Stimulated activated CD4-positive, alpha-beta T cell treated with anti-CD3 and anti-CD28 coated beads, TNF-alpha, amount 100 ng/mL, for 1 hour (primary cell): ENCODE measurements at regions not wholly inside any gene's neighbourhood (a gene's known extent, or its start where the extent isn't known, plus 50 kb on each side); places are given as distances from the start of the nearest gene placed in this dataset.

Experiments
- DNase-seq, 3 donors: peaks; one replicate each; pipeline ENCODE4 v3.0.0-alpha.2; 2020; ENCODE audit warnings: low read depth in 3 of 3, low spot score in 1 of 3

DNA sequence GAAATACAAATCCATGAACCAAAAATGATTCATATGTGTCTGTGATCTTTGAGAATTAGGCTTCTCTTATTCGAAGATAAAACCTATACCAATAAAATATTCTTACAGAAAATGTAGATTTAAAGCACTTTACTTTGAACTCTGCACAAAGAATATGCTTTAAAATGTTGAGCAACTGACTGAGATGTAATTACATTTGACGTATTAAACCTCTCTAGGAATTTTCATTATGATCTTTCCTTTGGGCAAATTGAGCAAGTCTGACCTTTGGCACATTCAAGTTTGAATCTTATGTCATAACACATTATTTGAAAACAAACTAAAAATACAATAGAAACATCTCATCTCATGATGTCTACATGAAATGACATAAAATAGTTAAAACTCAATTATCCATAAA is 69.2 kb upstream of the AHR start:
- DNase-seq, result no peak

DNA sequence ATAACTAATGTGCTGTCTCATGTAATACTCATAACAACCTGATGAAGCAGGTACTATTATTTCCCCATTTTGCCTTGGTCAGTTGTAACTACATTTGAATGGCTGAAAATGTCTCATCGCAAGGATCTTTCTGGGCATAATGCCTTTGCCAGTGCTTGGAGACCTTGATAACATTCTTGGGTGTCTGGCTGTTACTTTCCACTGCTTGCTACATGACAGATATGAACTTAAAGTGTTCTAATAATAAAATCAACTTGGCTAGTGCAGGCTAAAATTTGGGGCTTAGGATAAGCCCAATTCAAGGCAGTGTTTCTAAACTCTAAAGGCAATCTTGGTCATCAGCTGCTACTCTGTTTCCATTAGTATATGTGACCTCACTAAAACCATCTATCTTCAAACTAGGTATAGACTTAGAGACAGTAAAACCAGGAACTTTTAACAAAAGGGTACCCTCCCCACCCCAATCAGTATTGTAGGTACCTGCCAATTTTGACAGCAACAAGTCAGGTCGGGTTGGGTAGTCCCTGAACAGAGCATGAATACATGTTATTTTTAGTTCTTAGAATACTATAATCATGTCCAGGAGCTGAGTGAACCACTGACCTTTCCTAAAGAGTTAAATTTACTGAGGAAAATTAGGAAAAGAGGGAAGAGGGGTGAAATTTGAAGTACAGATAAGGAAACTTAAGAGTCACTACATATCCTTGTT is 68.2 kb upstream of the AHR start:
- no peak for DNase-seq

DNA sequence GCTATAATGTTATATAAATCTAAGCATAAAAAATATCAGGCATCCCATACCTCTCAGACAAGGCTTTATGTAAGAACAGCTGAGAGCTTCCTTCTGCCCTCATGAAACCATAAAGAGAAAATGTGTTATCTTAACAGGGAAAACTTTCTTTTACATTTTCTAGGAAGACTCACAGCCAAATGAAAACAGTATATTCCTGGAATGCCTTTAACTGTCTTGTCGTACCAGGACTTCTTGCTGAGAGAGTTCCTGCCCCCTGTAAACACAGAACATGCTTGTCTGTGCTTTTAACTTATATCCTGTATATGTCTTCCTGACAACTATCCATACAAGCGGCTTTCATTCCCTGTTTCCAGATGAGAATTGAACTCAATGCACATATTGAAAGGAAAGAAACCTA is 64.8 kb upstream of the AHR start:
- DNase-seq, result no peak

DNA sequence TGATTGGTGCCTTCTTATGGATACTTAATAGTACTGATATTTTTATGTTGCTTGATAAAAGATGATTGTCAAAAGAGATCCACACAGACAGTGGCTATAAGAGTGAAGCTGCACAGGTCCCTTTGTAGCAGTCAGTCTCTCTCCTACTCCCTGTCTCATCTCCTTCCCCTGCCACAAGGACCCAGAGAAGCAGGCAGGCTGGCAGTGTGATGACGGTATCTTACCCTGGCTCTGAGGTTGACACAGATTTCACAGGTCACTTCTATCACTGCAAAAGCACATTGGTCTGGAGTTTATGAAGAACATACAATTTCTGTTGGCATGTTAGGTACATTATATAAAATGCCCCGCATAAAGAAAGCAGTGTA is 64.4 kb upstream of the AHR start:
- DNase-seq, result peak; percentile 14 to 22 (median 20)

DNA sequence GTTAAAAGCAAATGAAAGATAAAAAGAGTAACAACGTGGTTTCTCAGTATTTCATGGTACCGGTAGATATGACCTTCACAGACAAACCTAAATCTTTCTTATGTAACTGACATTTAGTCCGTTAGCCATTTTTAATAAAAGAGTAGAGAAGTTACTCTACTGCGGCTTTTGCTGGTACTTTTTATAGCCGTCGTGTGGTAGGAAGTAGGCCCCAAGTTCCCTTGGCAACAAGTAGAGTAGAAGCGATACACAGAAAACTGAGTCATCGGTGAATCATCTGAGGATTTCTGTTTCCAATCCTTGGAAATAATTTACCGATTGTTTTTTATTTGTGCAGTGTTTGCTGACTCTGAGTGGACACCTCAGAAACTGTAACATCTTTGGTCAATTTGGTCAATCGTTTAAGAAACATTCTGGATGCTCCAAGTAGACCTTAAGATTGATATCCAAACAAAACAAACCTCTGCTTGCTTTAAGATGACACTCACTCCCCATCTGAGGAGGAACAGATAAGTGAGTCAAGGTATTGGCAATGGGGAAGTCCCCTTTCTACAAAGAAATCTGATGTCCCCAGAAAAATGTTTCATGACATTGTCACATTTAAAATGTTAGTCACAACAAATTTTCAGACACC is 63.9 kb upstream of the AHR start:
- peak in 2 of 3 donors; percentile 25 to 34 for DNase-seq

DNA sequence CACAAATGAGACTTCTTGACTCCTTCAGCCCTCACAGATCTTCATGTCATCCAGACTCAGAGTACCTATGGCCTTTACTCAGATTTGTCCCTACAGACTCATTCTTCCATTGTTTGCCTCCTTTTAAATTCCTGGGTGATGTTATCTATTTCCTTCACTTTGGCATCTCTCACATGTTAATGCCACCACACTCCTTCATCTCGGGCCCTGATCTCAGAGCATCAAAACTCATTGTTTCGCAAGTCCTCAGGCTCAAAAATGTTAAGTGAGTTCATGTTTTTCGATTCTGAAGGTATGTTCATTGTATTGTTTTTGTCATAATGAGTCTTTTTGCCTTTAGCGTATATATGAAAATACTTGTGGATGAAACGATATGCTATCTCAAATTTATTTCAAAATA is 62.3 kb upstream of the AHR start:
- no peak for DNase-seq

DNA sequence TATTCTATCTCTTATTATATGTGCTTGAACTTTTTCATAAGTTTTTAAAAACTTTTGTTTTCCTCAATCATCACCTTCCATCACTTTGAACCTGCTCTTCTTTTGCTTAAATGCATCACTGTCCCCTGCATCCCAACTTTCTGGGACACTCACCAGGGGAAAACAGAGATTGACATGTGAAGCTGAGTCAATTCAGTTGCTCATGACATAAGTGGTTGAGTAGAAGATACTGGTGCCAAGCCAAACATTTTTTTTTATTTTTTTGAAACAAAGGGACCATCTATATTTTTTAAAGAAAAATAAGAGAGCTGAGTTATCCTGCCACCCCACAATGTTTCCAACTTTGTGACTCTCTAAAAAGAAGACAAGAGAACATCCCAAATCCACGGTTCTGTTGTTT is 61.8 kb upstream of the AHR start:
- DNase-seq, result no peak

DNA sequence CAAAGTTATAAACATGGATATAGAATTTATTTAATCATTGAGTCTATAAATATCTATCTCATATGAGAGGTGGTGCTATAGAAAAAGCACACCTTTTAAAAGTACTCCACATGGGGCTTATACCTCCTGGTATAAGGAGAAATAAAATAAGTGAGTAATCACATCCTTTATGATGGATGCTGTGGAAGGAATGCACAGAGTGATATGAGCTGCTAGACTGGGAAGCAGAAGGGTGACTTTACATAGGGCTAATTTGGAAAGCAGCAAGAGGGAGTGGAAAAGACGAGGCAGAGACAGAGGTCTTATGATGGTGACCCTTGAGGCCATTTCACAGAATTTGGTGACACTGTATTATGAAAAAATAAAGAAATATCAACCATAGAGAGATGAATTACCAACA is 59.4 kb upstream of the AHR start:
- DNase-seq, result no peak

DNA sequence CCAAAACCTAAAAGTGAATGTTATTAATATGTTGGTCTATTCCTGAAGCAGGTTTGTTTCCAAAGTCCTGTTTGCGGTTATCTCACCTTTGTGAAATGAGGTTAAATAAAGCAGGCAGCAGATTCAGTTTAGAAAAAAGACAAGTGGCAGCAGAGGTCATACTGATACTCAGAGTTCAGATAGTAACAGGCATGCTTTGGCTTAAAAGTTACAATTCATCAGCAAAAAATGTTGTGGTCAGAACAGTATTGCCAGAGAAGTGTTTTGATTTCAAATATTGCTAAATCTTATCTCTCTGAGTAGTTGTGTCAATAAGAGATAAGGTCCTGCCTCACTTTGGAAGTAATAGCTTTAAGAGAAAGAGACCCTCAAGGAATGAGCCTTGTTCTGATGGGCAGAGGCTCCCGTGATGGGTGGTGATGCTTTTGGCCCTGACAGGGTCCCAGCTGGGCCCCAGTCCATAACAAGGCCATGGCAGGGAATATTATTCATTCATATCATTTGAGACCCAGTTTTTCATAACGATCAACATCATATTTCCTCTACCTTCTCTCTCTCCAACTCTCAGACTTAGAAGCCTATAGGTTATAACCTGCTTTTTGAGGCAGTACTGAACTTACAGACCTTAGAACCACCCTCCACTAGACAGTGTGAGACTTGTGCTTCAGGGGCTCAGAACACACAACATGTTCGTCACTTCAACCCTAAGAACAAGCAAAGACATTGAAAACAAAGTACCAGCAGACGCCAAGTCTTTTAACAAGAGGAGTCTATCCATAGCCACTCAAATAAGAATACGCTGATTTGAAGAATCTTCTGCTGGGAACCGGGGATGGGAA is 58.5 kb upstream of the AHR start:
- DNase-seq, result no peak

DNA sequence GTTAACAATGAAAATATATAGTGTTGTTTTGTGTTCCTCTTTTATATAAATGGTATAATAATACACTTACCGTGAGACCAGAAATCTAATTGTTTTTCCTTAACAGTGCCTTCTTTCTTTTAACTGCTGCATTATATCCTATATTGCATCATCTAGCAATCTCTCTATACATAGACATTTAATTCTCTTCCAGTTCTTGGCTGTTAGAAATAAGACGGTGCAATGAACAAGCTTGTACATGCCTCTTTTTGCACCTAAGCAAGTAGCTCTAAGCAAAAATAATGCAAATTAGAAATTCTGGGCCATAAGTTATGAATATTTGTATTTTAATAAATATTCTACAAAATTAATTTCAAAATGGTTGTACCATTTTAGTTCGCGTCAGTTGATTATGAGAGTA is 55.9 kb upstream of the AHR start:
- no peak for DNase-seq

DNA sequence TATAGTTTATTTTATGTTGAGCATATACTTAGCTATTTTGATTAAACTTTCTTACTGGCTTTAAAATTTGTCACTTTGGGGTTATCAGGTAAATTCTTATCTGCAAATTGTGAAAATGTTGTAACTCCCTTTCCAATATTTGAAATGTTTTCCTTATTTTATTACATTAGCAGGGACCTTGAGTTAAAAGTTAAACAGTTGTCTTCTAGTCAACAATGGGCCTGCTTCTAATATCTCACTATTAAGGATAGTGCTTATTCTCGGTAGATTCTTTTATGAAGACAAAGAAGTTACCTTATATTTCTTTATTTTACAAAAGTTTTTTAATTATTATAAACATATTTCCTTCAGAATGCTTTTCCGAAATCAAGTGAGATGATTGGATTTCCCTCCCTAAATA is 53.7 kb upstream of the AHR start:
- no peak for DNase-seq

DNA sequence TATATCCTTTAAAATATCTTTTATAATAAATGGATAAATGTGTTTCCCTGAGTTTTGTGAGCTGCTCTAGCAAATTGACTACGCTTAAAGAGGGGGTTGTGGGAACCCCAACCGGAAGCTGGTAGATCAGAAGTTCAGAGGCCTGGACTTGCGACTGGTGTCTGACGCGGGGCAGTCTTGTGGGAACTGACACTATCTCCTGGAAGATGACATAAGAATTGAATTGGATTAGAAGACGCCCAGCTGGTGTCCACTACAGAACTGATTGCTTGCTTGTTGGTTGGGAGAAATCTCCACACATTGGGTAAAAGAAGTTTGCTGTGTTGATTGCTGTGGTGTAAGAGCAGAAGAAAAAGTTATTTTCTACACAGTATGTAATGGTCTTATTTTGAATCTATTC is 51.1 kb upstream of the AHR start:
- DNase-seq, result no peak

DNA sequence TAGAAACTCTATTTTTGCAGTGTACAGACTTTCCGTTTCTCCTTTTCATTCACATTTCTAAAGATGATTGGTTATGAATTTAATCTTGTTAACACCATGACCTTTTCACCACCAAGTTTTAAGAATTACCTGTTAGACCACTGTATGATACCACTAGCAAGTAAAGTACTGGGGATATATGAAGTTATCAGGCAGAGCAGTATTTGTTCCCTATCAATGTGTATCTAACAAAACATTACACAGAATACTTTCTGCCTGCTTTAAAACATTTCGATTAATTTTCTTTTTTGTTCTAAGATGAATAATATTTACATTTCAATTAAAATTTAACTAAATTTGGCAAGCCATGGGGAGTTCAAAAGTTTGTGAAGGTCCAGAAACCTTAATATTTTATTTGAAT is 49.9 kb upstream of the AHR start:
- no peak for DNase-seq
